NCI-H2196 (cell line): ENCODE measurements at regions not wholly inside any gene's neighbourhood (a gene's known extent, or its start where the extent isn't known, plus 50 kb on each side); places are given as distances from the start of the nearest gene placed in this dataset.

ENCODE experiments used
- DNase-seq: peaks from one replicate; lab custom pipeline; 2025; ENCODE audit not compliant: unreplicated experiment; lab: John Stamatoyannopoulos, UW

- DNase-seq: no peak
Measured at GRCh38 chr6:170048615-170049256, 242.1 kb downstream of the DLL1 start.

- no peak for DNase-seq
Measured at GRCh38 chr6:170047823-170048222, 243.1 kb downstream of the DLL1 start.

DNA sequence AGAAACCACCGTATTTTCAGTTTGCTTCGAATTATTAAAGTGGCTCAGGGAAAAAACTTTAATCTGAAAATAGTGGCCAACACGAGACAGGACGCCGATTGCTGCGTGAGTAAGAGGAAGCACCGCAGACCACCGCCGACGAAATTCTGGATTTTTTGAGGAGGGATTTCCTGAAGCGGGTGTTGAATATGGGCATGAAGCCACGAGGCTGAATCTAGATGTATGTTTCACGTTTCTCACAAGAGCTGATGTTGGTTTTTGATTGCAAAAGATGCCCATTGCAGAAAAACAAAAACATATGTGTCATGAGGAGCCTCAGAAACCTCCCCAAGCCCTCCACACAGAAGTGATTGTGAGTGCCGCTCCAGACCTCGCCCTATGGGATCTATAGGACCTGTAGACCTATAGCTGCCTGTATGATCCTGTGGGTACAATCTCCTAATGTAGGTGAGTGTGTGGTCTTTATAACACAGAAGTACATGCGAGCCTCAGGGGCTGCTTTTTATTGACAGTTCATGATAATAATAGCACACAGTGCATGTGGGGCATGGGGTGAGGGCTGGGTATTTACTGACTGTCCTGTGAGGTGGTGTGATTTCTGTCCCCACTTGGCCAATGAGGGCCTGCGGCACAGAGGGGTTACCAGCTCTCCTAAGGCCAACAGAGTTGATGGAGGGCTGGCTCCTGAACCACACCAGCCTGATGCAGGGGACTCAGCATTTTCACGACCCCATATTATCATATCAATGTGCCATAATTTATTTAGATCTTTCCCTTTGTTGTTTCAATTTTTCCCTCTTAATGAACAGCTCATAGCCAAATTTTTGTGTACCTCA is 243.9 kb downstream of the DLL1 start:
- DNase-seq: no peak

GRCh38 chr6:170045981-170046667 is 244.8 kb downstream of the DLL1 start:
- DNase-seq: no peak

- DNase-seq: no peak
Measured at GRCh38 chr6:170045563-170045960, 245.3 kb downstream of the DLL1 start.

DNA sequence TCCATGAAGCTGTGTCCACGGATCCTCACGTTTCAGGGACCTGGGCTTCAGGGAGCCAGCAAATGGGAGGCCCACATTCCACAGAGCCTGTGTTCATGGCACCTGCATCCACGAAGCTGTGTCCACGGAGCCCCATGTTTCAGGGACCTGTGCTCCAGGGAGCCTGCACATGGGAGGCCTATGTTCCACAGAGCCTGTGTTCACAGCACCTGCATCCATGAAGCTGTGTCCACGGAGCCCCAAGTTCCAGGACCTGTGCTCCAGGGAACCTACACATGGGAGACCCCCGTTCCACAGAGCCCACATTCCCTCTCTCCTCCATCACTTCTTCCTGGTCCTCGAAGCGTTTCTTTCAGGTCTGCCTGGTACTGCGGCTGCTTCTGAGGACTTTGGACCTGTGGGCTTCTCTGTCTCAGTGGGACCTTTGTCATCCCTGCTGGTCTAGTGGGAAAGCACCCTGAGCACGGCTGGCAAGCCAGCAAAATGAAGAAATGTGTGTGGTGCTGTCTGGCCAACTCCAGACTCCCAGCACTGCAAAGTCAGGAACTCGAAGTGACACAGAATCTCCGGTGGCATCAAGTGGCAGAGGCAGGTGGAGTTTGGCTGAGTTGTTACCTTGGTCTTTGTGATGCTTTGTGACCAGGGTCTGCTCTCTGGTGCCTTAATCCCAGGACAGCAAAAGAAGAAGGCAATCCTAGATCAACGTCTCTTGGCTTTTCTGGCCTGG is 245.9 kb downstream of the DLL1 start:
- no peak for DNase-seq

DNA sequence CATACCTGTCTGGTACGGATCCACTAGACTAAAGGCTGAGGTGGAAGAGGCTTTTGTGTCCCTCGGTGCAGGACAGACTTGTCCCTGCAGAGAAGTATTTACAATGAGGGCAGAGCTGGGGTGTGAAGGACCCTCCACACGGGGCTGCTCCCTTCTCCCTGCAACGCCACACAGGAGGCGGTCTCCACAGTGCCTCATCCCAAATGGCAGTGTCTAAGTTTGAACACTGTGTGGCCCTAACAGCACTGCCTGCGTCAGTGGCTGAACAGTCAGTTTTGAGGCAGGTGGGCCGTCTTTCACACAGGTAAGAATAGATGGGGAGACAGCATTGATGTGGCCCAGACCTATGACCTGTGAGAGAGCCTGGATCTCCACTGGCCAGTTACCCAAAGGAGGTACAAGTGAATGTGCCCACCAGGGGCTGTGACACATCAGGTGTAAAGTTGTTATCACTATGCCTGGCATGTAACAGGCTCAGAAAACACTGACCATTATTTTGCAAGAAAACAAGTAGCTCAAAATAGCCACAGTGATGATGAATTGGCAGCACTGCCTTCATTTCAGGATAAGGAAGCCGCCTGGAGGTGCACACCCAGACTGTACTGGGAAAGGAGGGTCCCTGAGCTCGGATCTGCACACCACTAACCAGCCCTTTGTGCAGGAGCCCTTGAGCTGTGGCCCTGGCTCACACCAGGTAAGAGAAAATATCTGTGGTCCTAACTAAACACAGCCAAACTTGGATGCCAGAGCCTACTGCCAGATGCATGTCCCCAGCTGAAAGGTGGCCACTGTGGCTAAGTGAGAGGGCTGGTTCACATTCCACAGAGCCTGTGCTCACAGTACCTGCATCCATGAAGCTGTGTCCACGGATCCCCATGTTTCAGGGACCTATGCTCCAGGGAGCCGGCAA is 246.7 kb downstream of the DLL1 start:
- DNase-seq: no peak

GRCh38 chr6:170043150-170043819 is 247.6 kb downstream of the DLL1 start:
- DNase-seq: no peak

- DNase-seq: no peak
Measured at GRCh38 chr6:170042596-170043118, 248.2 kb downstream of the DLL1 start.

- DNase-seq: no peak
Measured at GRCh38 chr6:170042123-170042522, 248.8 kb downstream of the DLL1 start.

DNA sequence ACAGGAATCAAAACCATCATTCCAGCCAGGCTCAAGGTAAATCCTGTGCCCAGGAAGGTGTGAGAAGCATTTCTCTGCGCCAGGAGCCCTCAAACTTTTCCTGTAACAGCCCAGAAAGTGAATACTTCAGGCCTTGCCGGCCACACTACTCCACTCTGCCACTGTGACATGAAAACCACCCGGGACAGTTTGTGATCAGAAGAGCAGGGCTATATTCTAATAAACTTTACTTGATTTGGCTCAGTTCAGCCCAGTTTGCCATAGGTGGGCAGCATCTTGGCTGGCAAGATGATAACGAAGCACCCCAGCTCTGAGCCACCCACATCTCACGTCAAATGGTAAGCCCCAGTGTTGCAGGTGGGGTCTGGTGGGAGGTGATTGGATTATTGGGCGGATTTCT is 249.4 kb downstream of the DLL1 start:
- DNase-seq: no peak

DNA sequence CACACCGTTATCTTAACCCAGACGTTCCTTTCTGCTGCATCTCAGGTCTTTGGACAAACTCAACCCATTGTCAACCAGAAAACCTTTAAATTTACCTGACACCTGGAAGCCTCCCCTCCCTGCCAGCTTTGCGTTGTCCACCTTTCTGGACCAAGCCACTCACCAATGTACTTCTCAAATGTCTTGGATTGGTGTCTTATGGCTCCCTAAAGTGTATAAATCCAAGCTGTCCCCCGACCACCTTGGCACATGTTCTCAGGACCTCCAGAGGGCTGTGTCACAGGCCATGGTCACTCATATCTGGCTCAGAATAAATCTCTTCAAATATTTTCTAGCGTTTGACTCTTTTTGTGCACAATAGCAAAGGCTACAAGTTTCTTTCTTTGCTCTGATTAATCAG is 250.0 kb downstream of the DLL1 start:
- DNase-seq: no peak

DNA sequence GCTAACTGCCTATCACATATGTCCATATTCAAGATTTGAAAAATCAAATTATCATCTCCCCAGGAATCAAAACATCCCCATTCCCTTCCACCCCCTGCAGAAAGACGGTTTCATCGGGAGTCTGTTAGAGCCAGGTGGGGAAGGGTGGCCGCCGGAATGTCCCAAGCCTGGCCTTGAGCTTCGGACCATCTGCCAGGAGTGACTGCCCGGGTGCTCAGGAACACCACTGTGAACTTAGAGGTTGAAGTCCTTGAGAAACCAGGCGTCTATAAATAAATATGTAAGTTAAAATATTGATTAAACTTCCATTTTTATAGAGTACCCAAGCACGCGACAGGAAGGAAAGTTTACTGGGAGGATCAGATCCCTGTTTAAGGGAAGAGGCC is 250.8 kb downstream of the DLL1 start:
- no peak for DNase-seq

- no peak for DNase-seq
Measured at GRCh38 chr6:170039156-170040114, 251.4 kb downstream of the DLL1 start.

GRCh38 chr6:170038708-170039107 is 252.2 kb downstream of the DLL1 start:
- no peak for DNase-seq

- DNase-seq: no peak
Measured at GRCh38 chr6:170038251-170038650, 252.6 kb downstream of the DLL1 start.

GRCh38 chr6:170037541-170038250 is 253.2 kb downstream of the DLL1 start:
- no peak for DNase-seq

- DNase-seq: no peak
Measured at GRCh38 chr6:170036916-170037315, 254.0 kb downstream of the DLL1 start.
